ENCODE measurements at regions not wholly inside any gene's neighbourhood (a gene's known extent, or its start where the extent isn't known, plus 50 kb on each side); places are given as distances from the start of the nearest gene placed in this dataset.

GRCh38 chr2:15855766-15856260 lies 84.5 kb upstream of the MYCN start:
- DNase-seq (ENCODE audit: low read depth in 2 of 3, low spot score in 2 of 3): no peak

GRCh38 chr2:15856318-15856717 lies 84.0 kb upstream of the MYCN start:
- DNase-seq (ENCODE audit: low read depth in 2 of 3, low spot score in 2 of 3): no peak

GRCh38 chr2:15858466-15858865 lies 81.9 kb upstream of the MYCN start:
- DNase-seq (ENCODE audit: low read depth in 2 of 3, low spot score in 2 of 3): no peak

- no peak for DNase-seq (ENCODE audit: low read depth in 2 of 3, low spot score in 2 of 3)
Measured at GRCh38 chr2:15860051-15860663, 80.2 kb upstream of the MYCN start.

GRCh38 chr2:15860760-15861159 lies 79.6 kb upstream of the MYCN start:
- no peak for DNase-seq (ENCODE audit: low read depth in 2 of 3, low spot score in 2 of 3)

GRCh38 chr2:15861172-15861822 lies 79.1 kb upstream of the MYCN start:
- DNase-seq (ENCODE audit: low read depth in 2 of 3, low spot score in 2 of 3): no peak

GRCh38 chr2:15861898-15862297 lies 78.5 kb upstream of the MYCN start:
- no peak for DNase-seq (ENCODE audit: low read depth in 2 of 3, low spot score in 2 of 3)

GRCh38 chr2:15863089-15863488 lies 77.3 kb upstream of the MYCN start:
- DNase-seq (ENCODE audit: low read depth in 2 of 3, low spot score in 2 of 3): no peak

- DNase-seq (ENCODE audit: low read depth in 2 of 3, low spot score in 2 of 3): no peak
Measured at GRCh38 chr2:15863494-15864175, 76.7 kb upstream of the MYCN start.

GRCh38 chr2:15864176-15864769 lies 76.1 kb upstream of the MYCN start:
- no peak for DNase-seq (ENCODE audit: low read depth in 2 of 3, low spot score in 2 of 3)

GRCh38 chr2:15865923-15866322 lies 74.4 kb upstream of the MYCN start:
- no peak for DNase-seq (ENCODE audit: low read depth in 2 of 3, low spot score in 2 of 3)

- DNase-seq (ENCODE audit: low read depth in 2 of 3, low spot score in 2 of 3): no peak
Measured at GRCh38 chr2:15866563-15867193, 73.7 kb upstream of the MYCN start.

GRCh38 chr2:15867194-15868171 lies 72.9 kb upstream of the MYCN start:
- no peak for DNase-seq (ENCODE audit: low read depth in 2 of 3, low spot score in 2 of 3)

GRCh38 chr2:15868186-15868585 lies 72.2 kb upstream of the MYCN start:
- DNase-seq (ENCODE audit: low read depth in 2 of 3, low spot score in 2 of 3): no peak

- no peak for DNase-seq (ENCODE audit: low read depth in 2 of 3, low spot score in 2 of 3)
Measured at GRCh38 chr2:15868704-15869103, 71.6 kb upstream of the MYCN start.

GRCh38 chr2:15869396-15869795 lies 71.0 kb upstream of the MYCN start:
- DNase-seq (ENCODE audit: low read depth in 2 of 3, low spot score in 2 of 3): no peak

GRCh38 chr2:15869871-15870270 lies 70.5 kb upstream of the MYCN start:
- no peak for DNase-seq (ENCODE audit: low read depth in 2 of 3, low spot score in 2 of 3)

GRCh38 chr2:15870565-15870964 lies 69.8 kb upstream of the MYCN start:
- DNase-seq (ENCODE audit: low read depth in 2 of 3, low spot score in 2 of 3): no peak

GRCh38 chr2:15871239-15871783 lies 69.0 kb upstream of the MYCN start:
- DNase-seq (ENCODE audit: low read depth in 2 of 3, low spot score in 2 of 3): no peak

- DNase-seq (ENCODE audit: low read depth in 2 of 3, low spot score in 2 of 3): no peak
Measured at GRCh38 chr2:15872854-15873253, 67.5 kb upstream of the MYCN start.

Measured in hematopoietic multipotent progenitor cell (in vitro differentiated cells).